Dedifferentiated amniotic fluid mesenchymal stem cell (primary cell): ENCODE measurements at regions not wholly inside any gene's neighbourhood (a gene's known extent, or its start where the extent isn't known, plus 50 kb on each side); places are given as distances from the start of the nearest gene placed in this dataset.

Source experiments
- DNase-seq: peaks from one replicate; pipeline ENCODE4 v3.0.0-alpha.2; 2016; ENCODE audit errors: extremely low spot score

GRCh38 chr4:179804440-179804839 is 2362.2 kb upstream of the AGA start:
- DNase-seq: no peak

GRCh38 chr4:179817317-179817716 is 2375.1 kb upstream of the AGA start:
- DNase-seq: no peak

- DNase-seq: no peak
Observed at GRCh38 chr4:179823342-179823741, 2381.1 kb upstream of the AGA start.

- no peak for DNase-seq
Observed at GRCh38 chr4:179831274-179831673, 2389.0 kb upstream of the AGA start.

GRCh38 chr4:179836179-179837075 is 2394.2 kb upstream of the AGA start:
- DNase-seq: no peak

GRCh38 chr4:179843370-179843769 is 2399.8 kb upstream of the TENM3 start:
- DNase-seq: no peak

- peak; percentile 54 for DNase-seq
Observed at GRCh38 chr4:179855469-179855868, 2387.7 kb upstream of the TENM3 start.

GRCh38 chr4:179858221-179858620 is 2385.0 kb upstream of the TENM3 start:
- DNase-seq: no peak

- no peak for DNase-seq
Observed at GRCh38 chr4:179867300-179867878, 2375.8 kb upstream of the TENM3 start.

GRCh38 chr4:179871726-179872125 is 2371.5 kb upstream of the TENM3 start:
- no peak for DNase-seq

GRCh38 chr4:179872755-179873154 is 2370.4 kb upstream of the TENM3 start:
- DNase-seq: no peak

GRCh38 chr4:179880756-179881155 is 2362.4 kb upstream of the TENM3 start:
- DNase-seq: no peak

- DNase-seq: peak; percentile 92
Observed at GRCh38 chr4:179894066-179894778, 2349.0 kb upstream of the TENM3 start.

- DNase-seq: no peak
Observed at GRCh38 chr4:179919587-179919986, 2323.6 kb upstream of the TENM3 start.

- no peak for DNase-seq
Observed at GRCh38 chr4:179927473-179927872, 2315.7 kb upstream of the TENM3 start.

- DNase-seq: no peak
Observed at GRCh38 chr4:179941911-179942310, 2301.3 kb upstream of the TENM3 start.

GRCh38 chr4:179976777-179977176 is 2266.4 kb upstream of the TENM3 start:
- DNase-seq: no peak

- no peak for DNase-seq
Observed at GRCh38 chr4:179977378-179977777, 2265.8 kb upstream of the TENM3 start.

GRCh38 chr4:179981161-179981560 is 2262.0 kb upstream of the TENM3 start:
- DNase-seq: no peak

- DNase-seq: no peak
Observed at GRCh38 chr4:179989975-179990374, 2253.2 kb upstream of the TENM3 start.

- DNase-seq: no peak
Observed at GRCh38 chr4:180009316-180009715, 2233.9 kb upstream of the TENM3 start.

- no peak for DNase-seq
Observed at GRCh38 chr4:180028682-180029081, 2214.5 kb upstream of the TENM3 start.

- no peak for DNase-seq
Observed at GRCh38 chr4:180031330-180031729, 2211.9 kb upstream of the TENM3 start.
